GM18508 (cell line): ENCODE measurements at regions not wholly inside any gene's neighbourhood (a gene's known extent, or its start where the extent isn't known, plus 50 kb on each side); places are given as distances from the start of the nearest gene placed in this dataset.
A peak's percentile ranks its signal among the peaks of the same experiment; 100 is the strongest.
"Not testable (repeated sequence)": the region's sequence is repeated elsewhere in the genome, so short reads cannot be mapped to it uniquely, and the experiment has no call there.

Experiments
- ATAC-seq: cut with Tn5 transposase; IDR thresholded peaks from one replicate; pipeline ENCODE4 v1.9.1; 2021; ENCODE audit warnings: moderate number of reproducible peaks; ENCODE audit not compliant: insufficient read depth, unreplicated experiment

DNA sequence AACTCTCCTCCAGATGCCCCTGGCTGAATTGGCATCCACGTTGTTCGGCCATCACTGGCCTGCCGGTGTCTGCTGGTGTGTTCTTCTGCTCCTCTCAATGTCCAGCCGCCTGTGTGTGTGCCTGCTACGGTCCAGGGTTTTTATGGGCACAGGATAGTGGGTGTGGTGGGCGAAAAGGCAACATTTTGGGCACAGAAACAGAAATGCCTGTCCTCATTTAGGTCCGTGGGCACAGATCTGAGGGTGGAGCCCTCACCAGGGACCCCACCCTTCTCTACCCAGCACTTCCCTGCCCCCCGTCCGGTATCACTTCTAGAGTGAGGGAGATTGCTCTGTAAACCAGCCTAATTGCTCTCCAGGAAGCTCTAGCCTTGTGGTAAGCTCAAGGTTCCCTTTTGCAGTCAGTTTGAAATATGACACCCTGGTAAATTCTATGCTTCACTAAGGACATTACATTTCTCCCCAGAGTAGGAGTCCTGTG lies 410.1 kb downstream of the MAT2B start:
- ATAC-seq, result peak; percentile 72

DNA sequence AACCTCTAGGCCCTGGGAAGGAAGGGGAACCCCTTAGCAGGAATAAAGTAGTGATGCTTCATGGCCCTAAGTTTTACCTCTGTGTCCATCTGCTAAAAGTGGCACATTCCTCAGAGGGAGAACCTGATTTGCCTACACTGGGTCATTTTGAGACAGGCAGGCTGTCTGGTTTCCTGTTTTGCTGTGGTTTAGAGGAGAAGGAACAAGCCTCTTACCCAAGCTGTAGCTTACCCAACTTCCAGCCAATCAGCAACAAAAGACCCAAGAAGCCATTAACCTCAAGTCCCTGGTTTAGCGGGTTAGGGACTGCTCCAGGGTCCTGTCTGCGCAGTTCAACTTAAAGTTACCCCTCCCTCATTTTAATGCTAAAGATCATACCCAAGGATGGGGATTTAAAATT lies 411.0 kb downstream of the MAT2B start:
- ATAC-seq, result peak; percentile 83

DNA sequence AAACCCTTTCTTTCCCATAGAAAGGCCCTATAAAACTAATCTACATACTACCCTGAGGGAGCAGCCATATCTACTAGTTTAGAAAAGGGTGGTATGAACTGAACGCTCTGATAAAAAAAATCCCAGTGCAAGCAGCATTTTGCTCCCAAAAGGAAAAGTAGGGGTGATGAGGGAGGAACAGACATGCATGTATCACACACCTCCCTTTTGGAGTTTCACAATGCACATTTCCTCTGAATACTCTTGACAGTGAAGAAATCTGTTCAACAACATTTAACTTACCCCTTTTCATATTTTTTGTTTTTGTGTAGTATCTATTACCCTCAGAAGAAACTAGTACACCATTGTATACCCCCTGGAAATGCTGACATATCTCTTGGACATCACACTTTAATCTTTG lies 411.4 kb downstream of the MAT2B start:
- no peak for ATAC-seq

DNA sequence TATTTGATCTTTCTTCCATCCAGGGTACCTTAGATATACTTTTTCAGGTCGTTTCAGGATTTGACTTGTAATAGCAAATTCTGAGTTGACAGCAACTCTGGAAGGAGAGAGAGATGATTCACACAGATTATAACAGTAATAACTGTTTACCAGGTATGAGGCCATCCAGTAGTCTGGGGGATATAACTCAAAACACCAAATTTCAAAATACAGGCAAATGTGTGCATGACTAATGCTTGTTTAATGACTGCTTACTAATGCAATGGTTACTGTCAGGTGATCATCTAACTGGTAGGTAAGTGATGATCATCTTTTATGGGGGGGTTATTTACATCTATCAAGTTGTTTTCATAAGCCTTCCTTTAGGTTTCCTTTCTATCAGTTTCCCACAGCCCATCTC lies 412.3 kb downstream of the MAT2B start:
- no peak for ATAC-seq

DNA sequence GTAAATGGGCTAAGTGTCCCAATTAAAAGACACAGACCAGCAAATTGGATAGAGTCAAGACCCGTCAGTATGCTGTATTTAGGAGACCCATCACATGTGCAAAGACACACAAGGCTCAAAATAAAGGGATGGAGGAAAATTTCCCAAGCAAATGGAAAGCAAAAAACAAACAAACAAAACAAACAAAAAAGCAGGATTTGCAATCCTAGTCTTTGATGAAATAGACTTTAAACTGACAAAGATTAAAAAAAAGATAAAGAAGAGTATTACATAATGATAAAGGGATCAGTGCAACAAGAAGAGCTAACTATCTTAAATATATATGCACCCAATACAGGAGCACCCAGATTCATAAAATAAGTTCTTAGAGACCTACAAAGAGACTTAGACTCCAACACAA lies 429.6 kb downstream of the MAT2B start:
- not testable (repeated sequence) for ATAC-seq

DNA sequence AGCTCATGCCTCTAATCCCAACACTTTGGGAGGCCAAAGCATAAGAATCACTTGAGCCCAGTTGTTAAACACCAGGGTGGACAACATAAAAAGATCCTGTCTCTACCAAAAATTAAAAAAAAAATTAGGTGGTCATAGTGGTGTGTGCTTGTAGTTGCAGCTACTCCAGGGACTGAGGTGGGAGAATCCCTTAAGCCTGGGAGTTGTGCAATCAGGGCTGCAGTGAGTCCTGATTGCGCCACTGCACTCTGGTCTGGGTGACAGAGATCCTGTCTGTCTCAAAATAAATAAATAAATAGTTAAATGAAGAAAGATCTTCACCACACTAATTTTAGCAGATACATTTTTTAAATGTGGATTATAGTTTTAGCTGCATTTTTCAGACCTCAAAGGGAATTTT lies 433.2 kb downstream of the MAT2B start:
- ATAC-seq, result no peak

DNA sequence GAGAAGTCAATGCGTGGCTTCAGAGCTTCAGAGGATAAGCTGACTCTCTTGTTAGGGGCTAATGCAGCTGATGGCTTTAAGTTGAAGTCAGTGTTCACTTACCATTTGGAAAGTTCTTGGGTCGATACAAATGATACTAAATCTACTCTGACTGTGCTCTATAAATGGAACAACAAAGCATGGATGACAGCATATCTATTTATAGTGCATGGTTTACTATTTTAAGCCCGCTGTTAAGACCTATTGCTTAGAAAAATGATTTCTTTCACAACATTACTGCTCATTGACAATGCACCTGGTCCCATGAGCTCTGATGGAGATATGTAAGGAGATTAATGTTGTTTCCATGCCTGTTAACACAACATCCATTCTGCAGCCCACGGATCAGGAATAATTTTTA lies 435.7 kb downstream of the MAT2B start:
- ATAC-seq, result peak; percentile 54

DNA sequence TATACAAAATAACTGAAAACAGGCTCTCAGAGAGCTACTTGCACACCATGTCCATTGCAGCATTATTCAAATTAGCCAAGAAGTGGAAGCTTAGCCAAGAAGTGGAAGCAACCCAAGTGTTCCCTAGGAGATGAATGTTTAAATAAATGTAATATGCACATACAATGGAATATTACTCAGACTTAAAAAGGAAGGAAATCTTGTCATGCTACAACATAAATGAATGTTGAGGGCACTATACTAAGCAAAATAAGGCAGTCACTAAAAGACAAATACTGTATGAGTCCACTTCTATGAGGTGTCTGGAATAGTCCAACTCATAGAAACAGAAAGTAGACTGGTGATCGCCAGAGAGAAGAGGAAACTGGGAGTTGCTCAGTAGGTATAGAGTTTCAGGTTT lies 438.1 kb downstream of the MAT2B start:
- ATAC-seq, result no peak

DNA sequence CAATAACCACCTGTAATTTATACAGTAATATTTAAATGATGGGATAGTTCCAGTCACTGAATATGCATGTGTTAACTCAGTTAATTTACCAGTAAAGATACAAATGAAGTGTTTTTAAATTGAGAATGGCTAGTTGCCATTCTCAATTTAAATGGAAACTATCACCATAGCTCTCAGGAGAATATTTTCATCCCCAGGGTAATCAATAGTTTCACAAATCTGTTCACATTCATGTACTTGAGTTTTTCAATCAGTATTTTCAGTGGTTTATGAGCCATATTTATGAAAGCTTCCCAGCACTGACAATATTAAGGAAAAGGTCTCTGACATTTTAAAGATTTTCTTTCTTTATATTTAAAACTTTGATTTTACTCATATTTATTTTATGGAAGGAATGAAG lies 439.3 kb downstream of the MAT2B start:
- no peak for ATAC-seq

DNA sequence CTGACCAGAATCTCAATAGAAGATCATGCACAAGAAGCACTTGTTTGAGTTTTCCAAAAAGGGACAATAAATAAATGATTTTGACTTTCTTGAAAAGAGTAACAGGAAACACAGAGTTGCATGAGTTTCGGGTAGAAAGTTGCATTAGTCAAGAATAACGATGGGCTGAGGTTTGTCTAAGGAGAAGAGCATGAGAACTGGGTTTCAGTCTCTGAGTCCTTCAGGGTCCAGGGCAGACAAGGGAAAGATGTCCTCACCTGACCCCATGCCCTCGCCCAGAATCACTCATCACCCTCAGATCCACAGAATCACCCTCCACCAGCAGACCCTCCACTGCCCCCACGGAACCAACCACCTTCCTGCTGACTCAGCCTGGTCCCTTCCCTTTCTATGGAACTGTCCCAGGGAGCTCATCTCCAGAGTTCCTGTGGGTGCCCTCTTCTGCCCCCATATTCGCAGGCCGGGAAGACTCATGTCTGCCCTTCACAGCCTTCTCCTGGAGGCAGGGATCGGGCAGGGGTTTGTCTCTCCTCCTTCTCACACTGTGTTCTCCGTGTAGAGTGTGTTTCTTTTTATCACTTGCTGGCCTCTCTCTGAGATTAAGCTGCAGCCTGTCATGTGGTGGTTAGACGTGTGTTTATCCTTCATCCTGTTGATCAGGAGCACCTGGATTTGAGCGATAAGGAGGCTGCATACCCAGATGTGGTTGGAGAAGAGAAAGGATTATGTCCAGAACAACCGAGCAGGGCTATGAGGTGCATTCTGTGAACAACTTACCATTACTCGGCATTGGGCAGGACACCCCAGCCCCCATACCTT lies 442.6 kb downstream of the MAT2B start:
- ATAC-seq, result no peak

DNA sequence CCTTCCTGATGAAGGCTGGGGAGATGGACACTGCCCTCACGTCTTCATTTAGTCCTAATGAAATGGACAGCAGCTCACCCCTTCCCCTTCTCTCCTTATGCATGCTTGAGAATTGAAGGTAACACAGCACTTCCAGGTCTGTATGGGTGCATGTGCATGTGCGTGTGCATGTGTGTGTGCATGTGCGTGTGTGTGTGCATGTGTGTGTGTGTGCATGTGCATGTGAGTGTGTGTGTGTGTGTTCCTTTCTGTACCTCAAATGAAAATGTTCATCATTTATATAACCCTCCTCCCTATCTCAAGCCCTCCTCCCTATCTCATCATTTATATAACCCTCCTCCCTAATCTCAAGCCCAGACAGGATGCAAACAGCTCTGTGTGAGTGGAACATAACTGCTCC lies 444.8 kb downstream of the MAT2B start:
- ATAC-seq, result no peak

DNA sequence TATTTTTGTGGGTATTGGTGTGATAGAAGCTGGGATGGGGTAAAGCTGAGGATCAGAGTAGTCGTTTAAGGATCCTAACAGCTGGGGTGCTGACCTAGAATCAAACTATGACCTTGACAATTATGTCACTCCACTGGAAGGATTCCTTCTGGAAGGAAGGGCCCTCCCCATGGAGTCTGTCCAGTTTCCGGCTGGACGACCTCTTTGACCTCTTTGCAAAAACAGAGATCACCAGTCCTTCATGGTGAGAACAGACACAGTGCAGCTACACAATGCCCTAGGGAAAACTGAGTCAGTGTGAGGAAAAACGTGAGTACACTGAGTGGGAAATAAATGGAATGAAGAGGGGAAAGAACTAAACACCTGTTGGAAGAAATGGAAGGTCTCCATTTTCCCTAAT lies 445.6 kb downstream of the MAT2B start:
- ATAC-seq, result no peak

DNA sequence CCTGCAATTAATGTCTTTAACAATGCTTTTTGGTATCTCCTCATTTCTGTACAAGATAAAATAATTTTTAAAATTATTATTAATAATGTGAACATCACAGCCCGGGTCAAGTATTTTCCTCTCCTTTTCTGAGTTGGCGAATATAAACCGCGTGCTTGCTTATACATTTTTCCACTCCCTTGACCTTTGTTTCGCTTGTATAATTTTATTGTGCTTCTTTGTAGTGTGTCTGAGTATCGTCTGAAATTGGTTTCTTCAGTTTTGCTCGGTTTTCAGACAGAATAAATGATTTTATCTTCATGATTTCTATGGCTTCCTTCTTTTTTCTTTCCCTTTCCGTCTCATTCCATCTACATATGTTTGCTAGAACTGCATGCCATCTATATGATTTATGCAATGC lies 448.5 kb downstream of the MAT2B start:
- ATAC-seq, result no peak

DNA sequence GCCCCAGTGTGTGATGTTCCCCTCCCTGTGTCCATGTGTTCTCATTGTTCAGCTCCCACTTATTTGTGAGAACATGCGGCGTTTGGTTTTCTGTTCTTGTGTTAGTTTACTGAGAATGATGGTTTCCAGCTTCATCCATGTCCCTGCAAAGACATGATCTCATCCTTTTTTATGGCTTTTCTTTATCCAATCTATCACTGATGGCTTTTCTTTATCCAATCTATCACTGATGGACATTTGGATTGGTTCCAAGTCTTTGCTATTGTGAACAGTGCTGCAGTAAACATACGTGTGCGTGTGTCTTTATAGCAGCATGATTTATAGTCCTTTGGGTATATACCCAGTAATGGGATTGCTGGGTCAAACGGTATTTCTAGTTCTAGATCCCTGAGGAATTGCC lies 455.8 kb downstream of the MAT2B start:
- not testable (repeated sequence) for ATAC-seq

DNA sequence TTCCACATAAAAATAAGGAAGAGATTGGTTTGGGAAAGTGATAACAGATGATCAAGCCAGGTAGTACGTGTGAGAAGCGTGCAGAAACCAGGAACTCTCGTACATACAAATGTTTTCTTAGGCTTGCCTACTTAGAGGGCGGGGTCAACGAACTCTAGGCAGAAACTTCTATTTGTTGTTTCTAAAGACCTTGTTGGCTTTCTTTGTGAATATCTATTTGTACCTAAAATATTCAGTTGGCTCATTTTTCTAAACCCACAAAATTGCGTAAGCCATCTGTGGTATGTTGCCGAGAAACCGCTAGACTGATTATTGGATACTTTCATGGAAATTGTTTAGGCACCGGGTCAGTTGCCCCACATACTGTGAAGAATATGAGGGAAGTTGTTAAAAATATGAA lies 458.5 kb downstream of the MAT2B start:
- no peak for ATAC-seq

DNA sequence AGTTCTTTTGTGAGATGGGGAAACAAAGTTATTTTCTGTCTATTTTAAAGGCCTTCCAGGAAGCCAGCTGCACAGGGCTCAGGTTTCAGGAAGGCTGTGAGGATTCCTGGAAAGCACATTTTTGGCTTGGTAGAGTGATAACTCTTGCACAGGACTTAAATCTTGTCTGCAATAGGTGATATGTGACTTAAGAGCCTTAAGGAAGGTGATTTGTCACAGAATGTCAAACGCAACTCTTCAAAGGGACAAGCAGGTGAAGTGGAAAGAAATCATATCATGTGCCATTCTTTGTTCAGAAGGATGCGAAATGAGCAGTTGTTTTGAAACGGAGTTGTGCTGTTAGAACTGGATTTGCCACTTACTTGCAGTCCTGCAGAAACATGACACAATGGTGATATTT lies 459.3 kb downstream of the MAT2B start:
- no peak for ATAC-seq

DNA sequence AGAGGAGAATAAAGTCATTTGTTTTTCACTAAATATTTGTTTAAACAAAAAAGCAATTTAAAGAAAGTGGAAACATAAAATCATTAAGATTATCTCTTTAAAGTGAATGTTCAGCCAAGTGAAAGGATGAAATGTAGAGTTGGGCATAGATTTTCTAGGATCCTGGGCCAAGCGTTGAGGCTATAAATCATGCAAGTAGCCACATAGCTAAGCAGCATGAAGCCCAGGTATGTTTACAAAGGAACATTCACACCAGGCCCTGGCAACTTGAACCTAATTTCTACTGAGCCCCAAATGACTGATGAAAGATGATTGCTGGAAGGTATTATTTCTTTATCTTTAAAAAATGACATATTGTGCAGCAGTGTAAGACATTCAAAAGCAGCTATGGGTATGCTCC lies 461.8 kb downstream of the MAT2B start:
- no peak for ATAC-seq

DNA sequence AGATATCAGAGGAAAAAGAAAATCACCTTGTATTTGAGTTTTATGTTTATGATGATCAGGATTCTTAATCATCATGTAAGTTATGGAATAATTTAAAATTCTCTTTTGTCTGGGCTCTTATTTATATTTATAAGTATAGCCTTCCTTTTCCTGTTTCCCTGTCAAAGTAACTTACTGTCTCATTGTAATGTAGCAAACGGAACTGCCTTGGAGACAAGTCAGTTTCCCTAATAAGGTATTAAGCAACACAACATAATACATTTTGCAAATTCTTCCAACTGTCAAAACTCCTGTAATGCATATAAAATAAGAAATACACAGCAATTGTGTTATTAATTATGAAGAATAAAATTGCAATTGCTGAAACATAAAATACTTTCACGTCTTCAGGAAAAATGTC lies 463.2 kb downstream of the MAT2B start:
- no peak for ATAC-seq

DNA sequence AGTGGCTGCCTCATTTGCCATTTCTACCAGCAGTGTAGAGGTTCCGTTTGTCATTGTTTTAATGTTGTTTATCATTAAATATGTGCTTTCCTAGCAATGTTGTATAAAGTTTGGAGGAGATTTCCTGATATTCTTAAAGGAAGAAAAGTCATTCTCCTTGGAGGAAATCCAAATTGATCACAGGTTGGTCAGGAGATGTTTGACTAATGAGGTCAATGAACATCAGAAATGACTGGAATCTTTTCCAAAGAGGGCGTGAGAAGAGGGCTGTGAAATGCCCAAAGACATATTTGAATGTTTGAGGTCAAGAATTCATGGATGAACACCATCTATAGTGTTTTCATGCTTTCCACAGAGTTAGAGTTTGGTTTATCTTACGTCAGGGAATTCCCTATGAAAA lies 471.3 kb downstream of the MAT2B start:
- ATAC-seq, result no peak

DNA sequence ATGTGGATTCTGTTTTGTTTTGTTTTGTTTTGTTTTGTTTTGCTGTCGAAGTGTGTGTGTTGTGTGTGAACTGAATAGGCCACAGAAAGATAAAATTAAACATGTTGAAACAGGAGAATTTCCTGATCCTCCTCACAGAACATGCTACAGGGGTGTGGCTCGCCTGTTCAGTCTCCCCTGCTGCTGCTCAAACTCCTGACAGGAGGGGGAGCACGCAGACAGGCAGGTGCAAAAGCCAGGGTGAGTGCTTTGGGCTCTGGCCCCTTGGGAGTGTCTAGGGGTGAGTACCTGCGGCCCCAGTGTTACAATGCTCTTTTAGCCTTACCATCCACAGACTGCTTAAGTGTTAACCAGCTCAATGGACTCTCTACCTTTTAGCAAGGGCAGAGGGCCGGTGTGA lies 473.5 kb downstream of the MAT2B start:
- ATAC-seq, result no peak

DNA sequence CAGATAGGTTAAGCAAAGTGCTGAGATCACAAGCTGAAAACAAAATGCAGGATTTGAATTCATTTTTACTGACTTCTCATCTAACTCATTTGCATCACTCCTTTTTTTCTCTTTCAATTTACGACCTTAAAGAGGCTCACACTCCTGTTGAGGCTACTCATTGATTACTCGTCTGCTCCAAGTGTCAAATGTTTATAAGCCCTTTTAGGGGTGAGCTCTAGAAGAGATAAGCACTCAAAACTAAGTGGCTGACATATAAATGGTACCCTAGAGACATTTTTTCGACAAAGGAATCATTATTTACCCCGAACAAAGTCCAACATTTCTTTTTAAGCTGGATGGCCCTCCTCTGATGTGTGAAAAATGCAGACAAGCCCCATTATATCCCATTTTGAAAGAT lies 483.1 kb downstream of the MAT2B start:
- ATAC-seq, result no peak

DNA sequence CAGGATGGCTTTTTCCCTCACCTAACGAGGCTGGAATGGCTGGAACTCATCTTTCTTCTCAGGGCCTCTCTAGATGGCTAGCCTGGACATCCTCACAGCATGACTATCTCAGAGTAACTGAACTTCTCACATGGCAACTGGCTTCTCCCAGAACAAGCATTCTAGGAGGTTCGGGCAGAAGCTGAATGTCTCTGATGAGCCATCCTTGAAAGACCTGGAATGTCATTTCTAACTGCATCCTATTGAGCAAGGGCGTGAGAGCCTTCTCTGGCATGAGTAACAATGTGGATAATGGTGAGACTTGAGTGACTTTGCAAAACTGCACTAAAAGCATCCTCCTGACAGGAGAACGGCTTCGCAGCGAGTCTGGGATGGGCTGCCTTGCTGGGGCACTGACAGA lies 487.7 kb downstream of the MAT2B start:
- ATAC-seq, result no peak
